OCI-LY7 (cell line): ENCODE measurements at regions not wholly inside any gene's neighbourhood (a gene's known extent, or its start where the extent isn't known, plus 50 kb on each side); places are given as distances from the start of the nearest gene placed in this dataset.

ENCODE experiments used
- BruUV-seq: library from RNA; stranded (reverse); fragments of 400-500 nt; replicated peaks from 2 replicates; lab custom pipeline; 2021; lab: Mats Ljungman, UMichigan
- CTCF ChIA-PET: fragments of 300-600 bp; sonication (Branson Sonifier 250); formaldehyde crosslinking; loops from one replicate; lab custom pipeline; 2022; ENCODE audit warnings: antibody characterized with exemption; ENCODE audit not compliant: unreplicated experiment; lab: Charles Lee
- POLR2A ChIA-PET: fragments of 300-600 bp; sonication (Branson Sonifier 250); formaldehyde crosslinking; loops from one replicate; lab custom pipeline; 2022; ENCODE audit warnings: antibody characterized with exemption; lab: Charles Lee
- DNase-seq: peaks from one replicate; pipeline ENCODE4 v3.0.0-alpha.2; 2015; ENCODE audit warnings: low spot score
- H2AFZ ChIP-seq: fragments of 200-600 bp; sonication (generic), shearing (Covaris generic); 2 replicates; pipeline ENCODE4 v1.6.1; 2014; ENCODE audit warnings: mild to moderate bottlenecking, antibody characterized with exemption, low read length, moderate library complexity
- H3K27ac ChIP-seq: fragments of 200-600 bp; sonication (generic); 2 replicates; pipeline ENCODE4 v1.5.1; 2014; ENCODE audit warnings: mixed run types, low read depth, mild to moderate bottlenecking, moderate library complexity, low read length, inconsistent platforms; ENCODE audit not compliant: poor library complexity, severe bottlenecking
- H3K36me3 ChIP-seq: fragments of 200-600 bp; sonication (generic); 2 replicates; pipeline ENCODE4 v1.6.1; 2014; ENCODE audit warnings: mild to moderate bottlenecking, antibody characterized with exemption, low read length, moderate library complexity, mixed read lengths; ENCODE audit not compliant: insufficient read depth
- H3K4me1 ChIP-seq: fragments of 200-600 bp; sonication (generic); 2 replicates; pipeline ENCODE4 v1.5.1; 2014; ENCODE audit warnings: mild to moderate bottlenecking, low read length; ENCODE audit not compliant: insufficient read depth, poor library complexity, severe bottlenecking
- H3K4me2 ChIP-seq: fragments of 200-600 bp; sonication (generic); 2 replicates; pipeline ENCODE4 v1.6.1; 2014; ENCODE audit warnings: mild to moderate bottlenecking, low read length
- H3K4me3 ChIP-seq: fragments of 200-600 bp; sonication (generic); 2 replicates; pipeline ENCODE4 v1.5.1; 2014; ENCODE audit warnings: mild to moderate bottlenecking, low read depth, low read length; ENCODE audit not compliant: poor library complexity, severe bottlenecking
- H3K79me2 ChIP-seq: fragments of 200-600 bp; sonication (generic); 2 replicates; pipeline ENCODE4 v1.6.1; 2016; ENCODE audit warnings: low read depth, mild to moderate bottlenecking, low read length, moderate library complexity, mixed read lengths; ENCODE audit not compliant: insufficient read depth
- H3K9me2 ChIP-seq: fragments of 200-600 bp; sonication (generic); 2 replicates; pipeline ENCODE4 v1.6.1; 2016; ENCODE audit warnings: mild to moderate bottlenecking, low read length, mixed read lengths; ENCODE audit not compliant: insufficient read depth
- H3K9me3 ChIP-seq: fragments of 200-600 bp; sonication (generic); 2 replicates; pipeline ENCODE4 v1.6.1; 2014; ENCODE audit warnings: mild to moderate bottlenecking, mixed run types, low read length, mixed read lengths
- H4K20me1 ChIP-seq: fragments of 200-600 bp; sonication (generic); 2 replicates; pipeline ENCODE4 v1.6.1; 2014; ENCODE audit warnings: mild to moderate bottlenecking, antibody characterized with exemption, low read length, moderate library complexity, mixed read lengths; ENCODE audit not compliant: insufficient read depth
- EZH2phosphoT487 ChIP-seq: fragments of 200-600 bp; sonication (generic); IDR thresholded peaks from 2 replicates; pipeline ENCODE4 v1.6.1; 2018; ENCODE audit warnings: low read depth, borderline replicate concordance, mild to moderate bottlenecking, mixed run types, antibody characterized with exemption, low read length, moderate library complexity, mixed read lengths
- intact Hi-C: fragments of 100-400 bp; cut with micrococcal nuclease; formaldehyde crosslinking; loops from one replicate; pipeline ENCODE4 v1.10.0; 2022; ENCODE audit not compliant: unreplicated experiment
- TF ChIP-seq, protein P1 (sequence below): fragments of 200-600 bp; sonication (generic); conservative IDR thresholded peaks from 2 replicates; pipeline ENCODE4 v1.5.1; 2014; ENCODE audit warnings: mild to moderate bottlenecking, antibody characterized with exemption, low read length, moderate library complexity, mixed read lengths

DNA sequence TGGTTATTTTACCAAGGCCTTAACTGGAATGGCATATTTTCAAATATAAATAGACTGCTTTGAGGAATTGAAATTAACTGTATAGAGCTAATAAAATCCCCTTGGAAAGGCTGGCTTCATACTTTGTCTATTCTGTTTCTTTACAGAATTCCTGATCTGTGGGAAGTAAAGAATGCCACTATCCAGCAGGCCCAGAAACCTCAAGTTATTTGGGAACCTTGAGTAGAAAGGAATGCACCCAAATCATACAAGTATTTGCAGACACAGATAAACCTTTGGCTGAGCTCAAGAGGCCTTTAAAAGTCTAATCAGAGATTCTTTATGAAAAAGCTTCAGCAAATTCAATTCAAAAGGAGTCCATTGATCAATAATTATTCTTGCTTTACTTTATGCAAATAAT, 975.7 kb upstream of the PABPC4L start:
- Histone ChIP-seq H2AFZ (no peak overlapping the region), H3K79me2 (no peaks in the 10 kb centered on the region), H3K4me3 (no peak overlapping the region), H4K20me1 (no peaks in the 10 kb centered on the region), H3K27ac (no peak overlapping the region), H3K9me2 (no peaks in the 10 kb centered on the region), H3K9me3 (no peaks in the 10 kb centered on the region), H3K4me2 (no peak overlapping the region), H3K4me1 (no peaks in the 10 kb centered on the region), H3K36me3 (no peaks in the 10 kb centered on the region)
- CTCF ChIA-PET: no interaction called here
- BruUV-seq: no TSS peak
- no peak for DNase-seq
- intact Hi-C loops: no loop called here
- POLR2A ChIA-PET: no interaction called here
- TF ChIP-seq, protein P1, sequence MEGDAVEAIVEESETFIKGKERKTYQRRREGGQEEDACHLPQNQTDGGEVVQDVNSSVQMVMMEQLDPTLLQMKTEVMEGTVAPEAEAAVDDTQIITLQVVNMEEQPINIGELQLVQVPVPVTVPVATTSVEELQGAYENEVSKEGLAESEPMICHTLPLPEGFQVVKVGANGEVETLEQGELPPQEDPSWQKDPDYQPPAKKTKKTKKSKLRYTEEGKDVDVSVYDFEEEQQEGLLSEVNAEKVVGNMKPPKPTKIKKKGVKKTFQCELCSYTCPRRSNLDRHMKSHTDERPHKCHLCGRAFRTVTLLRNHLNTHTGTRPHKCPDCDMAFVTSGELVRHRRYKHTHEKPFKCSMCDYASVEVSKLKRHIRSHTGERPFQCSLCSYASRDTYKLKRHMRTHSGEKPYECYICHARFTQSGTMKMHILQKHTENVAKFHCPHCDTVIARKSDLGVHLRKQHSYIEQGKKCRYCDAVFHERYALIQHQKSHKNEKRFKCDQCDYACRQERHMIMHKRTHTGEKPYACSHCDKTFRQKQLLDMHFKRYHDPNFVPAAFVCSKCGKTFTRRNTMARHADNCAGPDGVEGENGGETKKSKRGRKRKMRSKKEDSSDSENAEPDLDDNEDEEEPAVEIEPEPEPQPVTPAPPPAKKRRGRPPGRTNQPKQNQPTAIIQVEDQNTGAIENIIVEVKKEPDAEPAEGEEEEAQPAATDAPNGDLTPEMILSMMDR: no peak
- no peak for TF ChIP-seq EZH2phosphoT487

DNA sequence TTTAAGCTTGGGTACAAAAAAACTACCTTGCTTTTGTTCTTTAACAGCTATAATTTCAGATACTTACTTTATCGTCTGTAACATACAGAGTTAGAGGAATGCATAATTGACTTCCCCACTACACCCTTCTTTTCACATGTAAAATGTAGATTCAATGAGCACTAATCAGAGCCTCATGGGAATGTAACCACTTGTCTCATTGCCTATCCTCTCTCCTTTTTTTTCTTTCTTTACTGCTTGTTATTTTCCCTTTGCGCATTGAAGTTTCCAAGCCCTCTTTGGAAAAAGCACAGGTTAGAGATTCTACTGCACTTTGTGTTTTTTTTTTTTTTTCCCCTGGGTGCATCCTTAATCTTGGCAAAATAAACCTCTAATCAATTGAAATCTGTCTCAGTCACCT, 965.1 kb upstream of the PABPC4L start:
- intact Hi-C loops: no loop called here
- no peak overlapping the region for H3K4me3 ChIP-seq
- no peaks in the 10 kb centered on the region for H3K9me2 ChIP-seq
- POLR2A ChIA-PET: no interaction called here
- no peak overlapping the region for H3K27ac ChIP-seq
- H3K4me2 ChIP-seq: no peak overlapping the region
- BruUV-seq: no TSS peak
- no peaks in the 10 kb centered on the region for H3K79me2 ChIP-seq
- H3K4me1 ChIP-seq: no peaks in the 10 kb centered on the region
- no peaks in the 10 kb centered on the region for H4K20me1 ChIP-seq
- DNase-seq: no peak
- TF ChIP-seq, protein P1: no peak
- TF ChIP-seq EZH2phosphoT487: no peak
- no peaks in the 10 kb centered on the region for H3K9me3 ChIP-seq
- no peaks in the 10 kb centered on the region for H3K36me3 ChIP-seq
- CTCF ChIA-PET: no interaction called here
- no peak overlapping the region for H2AFZ ChIP-seq

DNA sequence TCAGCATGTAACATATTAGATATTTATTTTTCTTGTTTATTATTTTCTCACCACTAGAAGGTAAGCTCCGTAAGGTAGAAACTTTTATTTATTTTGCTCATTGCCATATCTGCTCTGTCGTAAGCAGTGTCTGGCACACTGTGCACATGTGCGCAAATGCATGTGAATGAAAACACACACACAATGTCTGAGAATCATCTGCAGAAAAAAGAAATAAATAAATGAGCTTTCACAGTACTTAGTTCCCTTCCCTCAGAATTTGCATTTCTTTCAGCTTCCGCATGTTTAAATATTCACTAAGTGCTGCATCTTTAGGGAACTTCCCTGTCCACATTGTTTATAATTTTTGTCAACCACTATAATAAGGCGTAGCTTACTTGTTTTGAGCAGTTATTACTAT, 963.0 kb upstream of the PABPC4L start:
- CTCF ChIA-PET: no interaction called here

More for the DNA sequence above, 963.0 kb upstream of the PABPC4L start:
- no peaks in the 10 kb centered on the region for H3K4me1 ChIP-seq
- H3K9me3 ChIP-seq: no peaks in the 10 kb centered on the region
- H4K20me1 ChIP-seq: no peaks in the 10 kb centered on the region
- H3K27ac ChIP-seq: no peak overlapping the region
- H3K79me2 ChIP-seq: no peaks in the 10 kb centered on the region
- intact Hi-C loops: no loop called here
- no peak for DNase-seq
- H3K4me3 ChIP-seq: no peak overlapping the region
- BruUV-seq: no TSS peak
- TF ChIP-seq, protein P1: no peak
- TF ChIP-seq EZH2phosphoT487: no peak
- POLR2A ChIA-PET: interaction anchor here (0.7 kb wide), 1 partner anchor 957 kb away, joined by 3 read pairs; no protein-coding TSS in a partner anchor
- H3K36me3 ChIP-seq: no peaks in the 10 kb centered on the region
- H3K4me2 ChIP-seq: no peak overlapping the region
- H3K9me2 ChIP-seq: no peaks in the 10 kb centered on the region
- H2AFZ ChIP-seq: no peak overlapping the region
